ENCODE measurements at regions not wholly inside any gene's neighbourhood (a gene's known extent, or its start where the extent isn't known, plus 50 kb on each side); places are given as distances from the start of the nearest gene placed in this dataset.
"Not testable (repeated sequence)": the region's sequence is repeated elsewhere in the genome, so short reads cannot be mapped to it uniquely, and the experiment has no call there.

- DNase-seq (ENCODE audit: low spot score) = no peak
- intact Hi-C loops (cut with DNase I) = loop anchor here in 1 of 2 donors (1.0 kb wide), 1 partner anchor 43 kb away; no protein-coding TSS in a partner anchor
These were observed 105.1 kb upstream of the DPH5 start for GRCh38 chr1:101130673-101131072.

GRCh38 chr1:101128846-101129245, 103.3 kb upstream of the DPH5 start:
- DNase-seq (ENCODE audit: low spot score) = no peak
- intact Hi-C loops (cut with DNase I) = no loop called here

DNA sequence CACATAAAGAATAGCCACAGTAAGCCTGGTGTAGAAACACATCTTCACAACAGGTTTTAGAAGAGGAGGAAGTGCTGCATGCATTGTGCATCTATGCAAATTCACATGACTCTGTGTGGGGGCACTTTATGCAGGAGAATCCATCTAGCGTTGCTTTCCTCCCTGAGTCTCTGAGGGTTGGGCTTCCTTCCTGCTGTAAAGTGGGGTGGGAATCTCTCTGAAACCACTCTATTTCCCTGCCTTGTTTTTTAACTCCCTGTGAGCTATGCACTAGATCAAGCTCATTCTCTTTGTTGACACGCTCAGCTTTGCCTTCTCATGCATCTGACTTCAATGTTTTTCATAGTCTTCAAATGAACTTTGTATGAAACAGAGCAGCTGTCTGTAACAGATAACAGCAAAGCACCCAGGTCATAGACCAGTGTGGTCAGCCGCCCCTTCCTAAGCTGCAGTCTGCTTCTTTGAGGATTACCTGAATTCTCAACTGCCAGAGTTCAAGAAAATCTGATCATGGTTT, 102.7 kb upstream of the DPH5 start:
- intact Hi-C loops (cut with DNase I) = no loop called here
- no peak for DNase-seq (ENCODE audit: low spot score)

GRCh38 chr1:101124405-101124804, 98.8 kb upstream of the DPH5 start:
- no peak for DNase-seq (ENCODE audit: low spot score)
- intact Hi-C loops (cut with DNase I) = no loop called here

- not testable (repeated sequence) for DNase-seq (ENCODE audit: low spot score)
These were observed 98.3 kb upstream of the DPH5 start for GRCh38 chr1:101123904-101124303.

GRCh38 chr1:101122452-101123166, 97.0 kb upstream of the DPH5 start:
- intact Hi-C loops (cut with DNase I) = no loop called here
- no peak for DNase-seq (ENCODE audit: low spot score)

More at GRCh38 chr1:101123904-101124303, 98.3 kb upstream of the DPH5 start:
- intact Hi-C loops (cut with DNase I) = not testable (repeated sequence)

GRCh38 chr1:101121975-101122374, 96.4 kb upstream of the DPH5 start:
- intact Hi-C loops (cut with DNase I) = no loop called here
- DNase-seq (ENCODE audit: low spot score) = no peak

GRCh38 chr1:101121504-101121903, 95.9 kb upstream of the DPH5 start:
- intact Hi-C loops (cut with DNase I) = no loop called here

DNA sequence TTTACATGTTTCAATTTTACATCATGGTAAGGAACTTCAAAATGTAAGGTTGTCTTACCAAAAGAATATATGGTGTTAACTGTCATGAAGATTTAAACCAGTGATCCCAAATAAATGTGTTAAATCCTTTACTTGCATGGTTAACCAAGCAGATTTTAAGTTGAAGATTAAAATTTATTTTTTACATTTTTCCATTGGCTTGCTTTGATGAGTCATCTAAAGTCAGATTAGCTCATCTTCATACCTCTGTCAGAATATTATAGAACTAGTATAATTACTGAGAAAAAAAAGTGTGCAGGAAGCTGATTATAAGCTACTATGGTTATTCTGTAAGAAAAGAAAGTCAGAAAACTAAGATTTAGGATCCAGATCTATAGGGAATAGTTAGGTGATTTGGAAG, 95.3 kb upstream of the DPH5 start:
- intact Hi-C loops (cut with DNase I) = no loop called here
- no peak for DNase-seq (ENCODE audit: low spot score)

More at GRCh38 chr1:101121504-101121903, 95.9 kb upstream of the DPH5 start:
- no peak for DNase-seq (ENCODE audit: low spot score)

DNA sequence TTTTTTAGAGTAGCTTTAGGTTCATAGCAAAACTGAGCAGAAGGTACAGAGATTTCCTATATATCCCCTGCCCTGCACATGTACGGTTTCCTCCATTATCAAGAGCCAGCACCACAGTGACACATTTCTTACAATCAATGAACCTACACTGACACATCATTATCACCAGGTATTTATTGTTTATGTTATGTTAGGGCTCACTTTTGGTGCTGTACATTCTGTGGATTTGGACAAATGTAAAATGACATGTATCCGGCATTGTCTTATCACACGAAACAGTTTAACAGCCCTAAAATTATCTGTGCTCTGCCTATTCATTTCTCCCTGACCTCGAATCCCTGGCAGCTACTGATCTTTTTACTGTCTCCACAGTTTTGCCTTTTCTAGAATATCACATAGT, 93.7 kb upstream of the DPH5 start:
- no peak for DNase-seq (ENCODE audit: low spot score)
- intact Hi-C loops (cut with DNase I) = no loop called here

GRCh38 chr1:101116006-101116405, 90.4 kb upstream of the DPH5 start:
- DNase-seq (ENCODE audit: low spot score) = no peak

DNA sequence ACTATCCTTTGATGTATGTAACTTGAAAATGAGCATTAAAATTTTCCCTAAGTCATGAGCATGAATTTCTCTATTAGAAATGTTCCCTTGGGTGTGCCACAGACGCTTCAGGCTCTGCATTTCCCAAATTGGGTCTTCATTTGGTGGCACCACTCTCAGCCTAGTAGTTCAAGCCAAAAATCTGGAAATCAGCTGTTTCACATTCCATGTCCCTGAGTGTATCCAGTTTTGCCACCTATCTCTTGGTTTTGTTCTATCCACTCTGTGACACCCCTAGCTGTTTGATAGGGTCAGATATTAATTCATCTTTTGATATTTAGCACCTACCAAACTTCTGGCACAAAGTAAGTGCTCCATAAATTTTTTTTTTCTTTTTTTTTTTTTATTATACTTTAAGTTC, 89.5 kb upstream of the DPH5 start:
- DNase-seq (ENCODE audit: low spot score) = no peak
- intact Hi-C loops (cut with DNase I) = no loop called here

More at GRCh38 chr1:101116006-101116405, 90.4 kb upstream of the DPH5 start:
- intact Hi-C loops (cut with DNase I) = no loop called here

- DNase-seq (ENCODE audit: low spot score); intact Hi-C loops (cut with DNase I): not testable (repeated sequence)
These were observed 88.5 kb upstream of the DPH5 start for GRCh38 chr1:101114128-101114527.

DNA sequence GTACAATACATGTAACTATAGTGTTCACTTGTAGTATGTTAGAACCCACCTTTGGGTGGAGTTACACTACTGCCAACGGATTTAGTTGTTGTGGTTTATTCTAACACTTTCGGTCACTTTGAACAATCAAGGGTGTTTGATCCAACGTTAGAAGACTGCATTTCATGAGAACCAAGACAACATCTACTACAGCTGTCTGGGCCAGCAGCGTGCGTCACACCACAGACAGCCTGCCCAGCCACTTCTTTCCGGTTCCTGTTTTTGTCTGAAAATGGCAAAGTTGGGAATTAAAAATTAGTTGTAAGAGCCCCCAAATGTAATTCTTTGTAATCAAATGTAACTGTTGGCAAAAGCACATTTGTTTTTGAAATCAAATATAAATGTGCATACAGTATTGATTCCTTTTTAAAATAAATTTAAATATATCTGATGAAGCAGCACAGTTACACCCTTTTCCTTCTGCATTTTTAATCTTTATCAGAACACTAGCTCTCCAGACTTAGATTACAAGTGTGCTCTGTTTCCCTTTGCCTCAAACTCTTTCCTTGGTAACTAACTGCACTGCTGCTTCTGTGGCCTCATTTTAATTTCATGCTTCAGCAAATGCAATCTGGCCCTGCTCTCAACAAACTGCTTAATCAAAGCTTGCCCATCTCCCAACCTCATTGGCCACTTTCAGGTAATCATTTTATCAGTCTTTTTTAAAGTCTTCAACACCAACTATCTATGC, 86.6 kb upstream of the DPH5 start:
- peak; percentile 83 for DNase-seq (ENCODE audit: low spot score)
- intact Hi-C loops (cut with DNase I) = no loop called here

DNA sequence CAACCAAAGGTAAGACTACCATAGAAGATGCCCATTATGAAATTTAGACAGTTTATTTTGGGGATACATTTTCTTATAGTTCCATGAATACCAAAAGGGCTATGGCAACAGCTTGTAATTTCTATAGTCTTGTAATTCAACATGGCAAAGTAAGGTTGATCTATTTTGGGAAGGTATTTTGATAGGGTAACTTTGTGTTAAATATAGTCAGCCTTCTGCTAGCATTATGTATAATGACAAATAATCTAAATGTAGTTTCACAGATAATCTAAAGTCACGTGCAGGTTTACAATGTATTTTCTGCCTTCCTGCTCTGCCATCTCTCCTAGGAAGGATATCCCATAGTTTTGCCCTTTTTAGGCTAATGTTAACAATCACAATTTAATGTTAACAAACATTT, 85.9 kb upstream of the DPH5 start:
- no peak for DNase-seq (ENCODE audit: low spot score)
- intact Hi-C loops (cut with DNase I) = no loop called here

DNA sequence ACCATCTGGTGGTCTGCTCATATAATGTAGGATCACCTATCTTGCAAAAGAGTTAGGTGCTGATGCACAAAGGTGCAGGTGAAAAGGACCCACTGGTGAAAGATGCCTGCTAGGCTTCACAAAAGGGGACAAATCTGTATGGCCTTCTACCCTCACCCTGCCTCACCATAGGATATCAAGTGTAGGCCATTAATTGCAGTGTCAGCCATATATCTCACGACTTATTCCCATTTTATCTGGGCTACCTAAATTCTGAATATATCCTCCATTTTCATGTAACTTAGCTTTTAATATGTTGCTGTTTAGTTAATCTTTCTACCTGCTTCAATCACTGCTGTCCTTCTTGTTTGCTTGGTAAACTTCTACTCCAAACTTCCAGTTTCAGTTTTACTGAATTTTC, 84.2 kb upstream of the DPH5 start:
- no peak for DNase-seq (ENCODE audit: low spot score)
- intact Hi-C loops (cut with DNase I) = no loop called here

- no peak for DNase-seq (ENCODE audit: low spot score)
- intact Hi-C loops (cut with DNase I) = no loop called here
These were observed 82.5 kb upstream of the DPH5 start for GRCh38 chr1:101108111-101108500.

- no peak for DNase-seq (ENCODE audit: low spot score)
- intact Hi-C loops (cut with DNase I) = no loop called here
These were observed 82.0 kb upstream of the DPH5 start for GRCh38 chr1:101107496-101108110.

GRCh38 chr1:101105877-101106276, 80.3 kb upstream of the DPH5 start:
- DNase-seq (ENCODE audit: low spot score) = no peak
- intact Hi-C loops (cut with DNase I) = no loop called here

DNA sequence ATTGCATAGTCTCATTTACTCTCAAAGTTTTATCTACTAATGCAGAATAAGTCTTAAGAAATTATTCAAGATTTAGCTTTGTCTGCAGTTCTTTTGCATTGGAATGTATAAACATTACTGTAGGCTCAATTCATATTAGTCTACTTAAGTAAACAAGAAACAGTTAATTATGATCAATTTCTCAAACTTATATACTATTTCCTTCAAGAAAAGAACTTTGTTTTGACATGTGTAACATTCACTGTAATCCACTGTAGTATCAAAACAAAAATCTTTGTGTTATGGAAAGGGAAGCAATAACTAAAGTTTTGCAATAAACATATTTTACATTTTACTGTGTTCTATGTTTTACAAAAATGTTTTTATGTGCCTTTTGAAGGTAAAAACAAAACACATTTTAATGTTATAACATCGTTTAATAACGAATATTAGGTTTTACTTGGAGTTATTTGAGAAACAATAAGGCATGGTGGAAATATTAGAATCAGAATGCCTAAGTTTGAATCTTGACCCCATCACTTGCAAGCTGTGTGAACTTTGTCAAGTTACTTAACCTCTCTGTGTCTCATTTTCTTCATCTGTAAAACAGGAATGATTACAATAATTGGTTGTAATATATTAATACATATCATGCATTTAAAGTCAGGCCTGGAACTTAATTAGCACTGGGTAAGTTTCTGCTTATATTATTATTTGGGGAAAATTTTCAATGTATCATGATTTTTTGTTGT, 77.0 kb upstream of the DPH5 start:
- intact Hi-C loops (cut with DNase I) = no loop called here
- no peak for DNase-seq (ENCODE audit: low spot score)
